ENCODE measurements at regions not wholly inside any gene's neighbourhood (a gene's known extent, or its start where the extent isn't known, plus 50 kb on each side); places are given as distances from the start of the nearest gene placed in this dataset.

- Mint-ChIP-seq H3K27ac (no peak overlapping the region), H3K4me3 (no peak overlapping the region), H3K27me3 (ENCODE audit: insufficient read depth, low read depth) (no peaks in the 10 kb centered on the region), H3K4me1 (peaks cover 3% of the 10 kb centered on the region), H3K36me3 (peaks cover 2% of the 10 kb centered on the region), H3K9me3 (peaks cover 2% of the 10 kb centered on the region)
- Histone ChIP-seq H3K27ac (no peak overlapping the region), H3K9me3 (ENCODE audit: low read depth) (no peaks in the 10 kb centered on the region), H2AFZ (replicated peaks) (no peak overlapping the region), H3K4me1 (peaks cover 13% of the 10 kb centered on the region), H3F3A (ENCODE audit: low read depth) (peaks cover 3% of the 10 kb centered on the region), H4K20me1 (ENCODE audit: low read depth) (no peaks in the 10 kb centered on the region), H3K79me2 (ENCODE audit: low read depth) (no peaks in the 10 kb centered on the region), H3K4me2 (no peak overlapping the region), H3K9ac (no peak overlapping the region), H3K27me3 (no peaks in the 10 kb centered on the region), H3K4me3 (no peak overlapping the region), H3K36me3 (no peaks in the 10 kb centered on the region)
- DNase-seq (ENCODE audit: low spot score), result no peak
- TF ChIP-seq CTCF (IDR thresholded peaks at IDR 0.05) (no peak), EZH2phosphoT487 (IDR thresholded peaks at IDR 0.05) (no peak), EZH2 (IDR thresholded peaks at IDR 0.05) (no peak)
Observed at GRCh38 chr13:91151921-91152320, 195.6 kb upstream of the MIR17HG start.

- no peak for DNase-seq (ENCODE audit: low spot score)
- no peak overlapping the region for H3K4me3 ChIP-seq
- Mint-ChIP-seq H3K27me3 (ENCODE audit: insufficient read depth, low read depth) (no peaks in the 10 kb centered on the region), H3K4me1 (peaks cover 8% of the 10 kb centered on the region), H3K27ac (no peak overlapping the region), H3K9me3 (peaks cover 2% of the 10 kb centered on the region), H3K36me3 (peaks cover 2% of the 10 kb centered on the region), H3K4me3 (no peak overlapping the region)
- no peak for TF ChIP-seq EZH2 (IDR thresholded peaks at IDR 0.05)
- TF ChIP-seq CTCF (IDR thresholded peaks at IDR 0.05), result no peak
- TF ChIP-seq EZH2phosphoT487 (IDR thresholded peaks at IDR 0.05), result no peak
- no peak overlapping the region for H3K4me2 ChIP-seq
- peak overlapping the region; percentile 31 for H2AFZ ChIP-seq (replicated peaks)
- no peaks in the 10 kb centered on the region for H3K9me3 ChIP-seq (ENCODE audit: low read depth)
- H3K79me2 ChIP-seq (ENCODE audit: low read depth), result no peaks in the 10 kb centered on the region
- no peaks in the 10 kb centered on the region for H3K27me3 ChIP-seq
- H3F3A ChIP-seq (ENCODE audit: low read depth), result peaks cover 3% of the 10 kb centered on the region
- peaks cover 17% of the 10 kb centered on the region for H3K4me1 ChIP-seq
- H3K27ac ChIP-seq, result no peak overlapping the region
- no peaks in the 10 kb centered on the region for H4K20me1 ChIP-seq (ENCODE audit: low read depth)
- H3K9ac ChIP-seq, result no peak overlapping the region
- no peaks in the 10 kb centered on the region for H3K36me3 ChIP-seq
Observed at GRCh38 chr13:91153372-91153771, 194.1 kb upstream of the MIR17HG start.

- Mint-ChIP-seq H3K4me1 (peaks cover 8% of the 10 kb centered on the region), H3K4me3 (no peak overlapping the region), H3K27ac (no peak overlapping the region), H3K36me3 (peaks cover 2% of the 10 kb centered on the region), H3K9me3 (peaks cover 6% of the 10 kb centered on the region), H3K27me3 (ENCODE audit: insufficient read depth, low read depth) (peaks cover 2% of the 10 kb centered on the region)
- Histone ChIP-seq H2AFZ (replicated peaks) (peak overlapping the region; percentile 73), H3K9ac (no peak overlapping the region), H4K20me1 (ENCODE audit: low read depth) (no peaks in the 10 kb centered on the region), H3K9me3 (ENCODE audit: low read depth) (no peaks in the 10 kb centered on the region), H3K4me2 (no peak overlapping the region), H3K36me3 (no peaks in the 10 kb centered on the region), H3K27ac (no peak overlapping the region), H3K79me2 (ENCODE audit: low read depth) (no peaks in the 10 kb centered on the region), H3K27me3 (no peaks in the 10 kb centered on the region), H3K4me1 (peaks cover 17% of the 10 kb centered on the region), H3F3A (ENCODE audit: low read depth) (peaks cover 3% of the 10 kb centered on the region), H3K4me3 (no peak overlapping the region)
- no peak for DNase-seq (ENCODE audit: low spot score)
- TF ChIP-seq EZH2phosphoT487 (IDR thresholded peaks at IDR 0.05), result no peak
- no peak for TF ChIP-seq EZH2 (IDR thresholded peaks at IDR 0.05)
- TF ChIP-seq CTCF (IDR thresholded peaks at IDR 0.05), result no peak
Observed at GRCh38 chr13:91154558-91155353, 192.7 kb upstream of the MIR17HG start.

Data from neural progenitor cell (in vitro differentiated cells).